ENCODE measurements at regions not wholly inside any gene's neighbourhood (a gene's known extent, or its start where the extent isn't known, plus 50 kb on each side); places are given as distances from the start of the nearest gene placed in this dataset.

- TF ChIP-seq FOSL1 (IDR thresholded peaks at IDR 0.05; ENCODE audit: low read depth): no peak
- TF ChIP-seq, protein P1, sequence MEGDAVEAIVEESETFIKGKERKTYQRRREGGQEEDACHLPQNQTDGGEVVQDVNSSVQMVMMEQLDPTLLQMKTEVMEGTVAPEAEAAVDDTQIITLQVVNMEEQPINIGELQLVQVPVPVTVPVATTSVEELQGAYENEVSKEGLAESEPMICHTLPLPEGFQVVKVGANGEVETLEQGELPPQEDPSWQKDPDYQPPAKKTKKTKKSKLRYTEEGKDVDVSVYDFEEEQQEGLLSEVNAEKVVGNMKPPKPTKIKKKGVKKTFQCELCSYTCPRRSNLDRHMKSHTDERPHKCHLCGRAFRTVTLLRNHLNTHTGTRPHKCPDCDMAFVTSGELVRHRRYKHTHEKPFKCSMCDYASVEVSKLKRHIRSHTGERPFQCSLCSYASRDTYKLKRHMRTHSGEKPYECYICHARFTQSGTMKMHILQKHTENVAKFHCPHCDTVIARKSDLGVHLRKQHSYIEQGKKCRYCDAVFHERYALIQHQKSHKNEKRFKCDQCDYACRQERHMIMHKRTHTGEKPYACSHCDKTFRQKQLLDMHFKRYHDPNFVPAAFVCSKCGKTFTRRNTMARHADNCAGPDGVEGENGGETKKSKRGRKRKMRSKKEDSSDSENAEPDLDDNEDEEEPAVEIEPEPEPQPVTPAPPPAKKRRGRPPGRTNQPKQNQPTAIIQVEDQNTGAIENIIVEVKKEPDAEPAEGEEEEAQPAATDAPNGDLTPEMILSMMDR (IDR thresholded peaks at IDR 0.05 in 2 of 3, conservative IDR thresholded peaks at IDR 0.05 in 1 of 3; ENCODE audit: borderline replicate concordance in 1 of 3, insufficient read depth in 1 of 3, low read depth in 2 of 3, low read length in 2 of 3): no peak
These were observed 73.4 kb upstream of the MELK start for GRCh38 chr9:36499174-36499890.

All from HCT116 (cell line).